Osteoblast (primary cell): ENCODE measurements at regions not wholly inside any gene's neighbourhood (a gene's known extent, or its start where the extent isn't known, plus 50 kb on each side); places are given as distances from the start of the nearest gene placed in this dataset.

Experiments used
- DNase-seq: peaks from one replicate; pipeline ENCODE4 v3.0.0; 2011; ENCODE audit warnings: low spot score, mixed read lengths; ENCODE audit not compliant: insufficient read length; ENCODE audit errors: missing footprints
- H2AFZ ChIP-seq: 2 replicates; pipeline ENCODE4 v1.6.0; 2011; ENCODE audit warnings: mild to moderate bottlenecking, low read length
- H3K27ac ChIP-seq: 2 replicates; pipeline ENCODE4 v1.5.1; 2011; ENCODE audit warnings: mild to moderate bottlenecking, low read depth, low read length, moderate library complexity
- H3K27me3 ChIP-seq: 2 replicates; pipeline ENCODE4 v1.6.0; 2012; ENCODE audit warnings: mild to moderate bottlenecking, control low read depth, inconsistent platforms, low read length, moderate library complexity; ENCODE audit not compliant: insufficient read depth
- H3K36me3 ChIP-seq: 2 replicates; pipeline ENCODE4 v1.5.1; 2011; ENCODE audit warnings: mild to moderate bottlenecking, low read length, control low read depth, moderate library complexity; ENCODE audit not compliant: insufficient read depth
- H3K4me1 ChIP-seq: 2 replicates; pipeline ENCODE4 v1.5.1; 2011; ENCODE audit warnings: mild to moderate bottlenecking, low read length, control low read depth, moderate library complexity; ENCODE audit not compliant: insufficient read depth
- H3K4me2 ChIP-seq: 2 replicates; pipeline ENCODE4 v1.6.0; 2011; ENCODE audit warnings: mild to moderate bottlenecking, low read length; ENCODE audit not compliant: insufficient read depth
- H3K4me3 ChIP-seq: fragments of 200-600 bp; sonication (generic); 3 replicates; pipeline ENCODE4 v1.5.1; 2012; ENCODE audit warnings: mild to moderate bottlenecking, low read length, inconsistent platforms; ENCODE audit not compliant: insufficient read depth
- H3K79me2 ChIP-seq: 2 replicates; pipeline ENCODE4 v1.6.0; 2012; ENCODE audit warnings: mild to moderate bottlenecking, low read length, control low read depth, inconsistent platforms; ENCODE audit not compliant: insufficient read depth
- H3K9me3 ChIP-seq: 2 replicates; pipeline ENCODE4 v1.5.1; 2011; ENCODE audit warnings: low read depth, low read length, control low read depth
- H4K20me1 ChIP-seq: 2 replicates; pipeline ENCODE4 v1.6.0; 2012; ENCODE audit warnings: mild to moderate bottlenecking, low read length, control low read depth; ENCODE audit not compliant: insufficient read depth
- CTCF ChIP-seq: IDR thresholded peaks from 2 replicates; pipeline ENCODE4 v1.5.1; 2011; ENCODE audit warnings: mild to moderate bottlenecking, low read depth, low read length, moderate library complexity; ENCODE audit errors: extremely low read depth

- Histone ChIP-seq H3K4me3 (no peak overlapping the region), H4K20me1 (no peaks in the 10 kb centered on the region), H3K27ac (no peak overlapping the region), H3K9me3 (no peaks in the 10 kb centered on the region), H3K36me3 (no peaks in the 10 kb centered on the region), H2AFZ (no peak overlapping the region), H3K79me2 (no peaks in the 10 kb centered on the region), H3K4me2 (no peak overlapping the region), H3K4me1 (no peaks in the 10 kb centered on the region), H3K27me3 (no peaks in the 10 kb centered on the region)
- no peak for DNase-seq
- TF ChIP-seq CTCF, result no peak
These were observed 892.6 kb downstream of the TBC1D22A start for GRCh38 chr22:47654922-47655491.

GRCh38 chr22:47653921-47654320 lies 891.5 kb downstream of the TBC1D22A start:
- Histone ChIP-seq H3K27me3 (no peaks in the 10 kb centered on the region), H3K27ac (no peak overlapping the region), H2AFZ (no peak overlapping the region), H3K79me2 (no peaks in the 10 kb centered on the region), H3K4me1 (no peaks in the 10 kb centered on the region), H3K4me3 (no peak overlapping the region), H4K20me1 (no peaks in the 10 kb centered on the region), H3K9me3 (no peaks in the 10 kb centered on the region), H3K36me3 (no peaks in the 10 kb centered on the region), H3K4me2 (no peak overlapping the region)
- DNase-seq, result no peak
- no peak for TF ChIP-seq CTCF

- no peaks in the 10 kb centered on the region for H3K79me2 ChIP-seq
- TF ChIP-seq CTCF, result no peak
- DNase-seq, result no peak
These were observed 889.0 kb downstream of the TBC1D22A start for GRCh38 chr22:47651216-47651987.

GRCh38 chr22:47647720-47648119 lies 885.3 kb downstream of the TBC1D22A start:
- no peaks in the 10 kb centered on the region for H3K36me3 ChIP-seq
- H2AFZ ChIP-seq, result no peak overlapping the region
- H3K79me2 ChIP-seq, result no peaks in the 10 kb centered on the region
- H3K9me3 ChIP-seq, result no peaks in the 10 kb centered on the region
- no peak overlapping the region for H3K27ac ChIP-seq
- no peak overlapping the region for H3K4me3 ChIP-seq
- TF ChIP-seq CTCF, result no peak
- no peak overlapping the region for H3K4me2 ChIP-seq
- no peaks in the 10 kb centered on the region for H3K27me3 ChIP-seq
- DNase-seq, result no peak
- H4K20me1 ChIP-seq, result no peaks in the 10 kb centered on the region
- no peaks in the 10 kb centered on the region for H3K4me1 ChIP-seq

More at GRCh38 chr22:47651216-47651987, 889.0 kb downstream of the TBC1D22A start:
- no peaks in the 10 kb centered on the region for H3K27me3 ChIP-seq
- no peak overlapping the region for H3K4me2 ChIP-seq
- H3K4me3 ChIP-seq, result no peak overlapping the region
- H3K9me3 ChIP-seq, result no peaks in the 10 kb centered on the region
- H3K4me1 ChIP-seq, result no peaks in the 10 kb centered on the region
- H2AFZ ChIP-seq, result no peak overlapping the region
- no peaks in the 10 kb centered on the region for H3K36me3 ChIP-seq
- H3K27ac ChIP-seq, result no peak overlapping the region
- no peaks in the 10 kb centered on the region for H4K20me1 ChIP-seq
